Duodenal mucosa (tissue), 2 donors: ENCODE measurements at regions not wholly inside any gene's neighbourhood (a gene's known extent, or its start where the extent isn't known, plus 50 kb on each side); places are given as distances from the start of the nearest gene placed in this dataset.

Experiments used
- H3K27ac ChIP-seq: one replicate; pipeline ENCODE4 v1.7.0; 2013; ENCODE audit warnings: low read depth, low read length
- H3K27me3 ChIP-seq, 2 donors: one replicate each; pipeline ENCODE4 v1.7.0; 2013; ENCODE audit warnings: low read length in 2 of 2, control low read depth in 1 of 2; ENCODE audit not compliant: insufficient read depth in 2 of 2, control insufficient read depth in 1 of 2
- H3K36me3 ChIP-seq, 2 donors: one replicate each; pipeline ENCODE4 v1.7.0; 2013; ENCODE audit warnings: low read length in 2 of 2, control low read depth in 1 of 2; ENCODE audit not compliant: insufficient read depth in 2 of 2, control insufficient read depth in 1 of 2
- H3K4me1 ChIP-seq, 2 donors: one replicate each; pipeline ENCODE4 v1.7.0; 2013; ENCODE audit warnings: low read length in 2 of 2, control low read depth in 1 of 2; ENCODE audit not compliant: insufficient read depth in 2 of 2, control insufficient read depth in 1 of 2
- H3K4me3 ChIP-seq, 2 donors: one replicate each; pipeline ENCODE4 v1.7.0; 2013; ENCODE audit warnings: low read length in 2 of 2, low read depth in 1 of 2
- H3K9ac ChIP-seq, 2 donors: one replicate each; pipeline ENCODE4 v1.7.0; 2013; ENCODE audit warnings: low read length in 2 of 2, low read depth in 1 of 2
- H3K9me3 ChIP-seq, 2 donors: one replicate each; pipeline ENCODE4 v1.7.0; 2013; ENCODE audit warnings: low read length in 2 of 2, control low read depth in 1 of 2; ENCODE audit not compliant: control insufficient read depth in 1 of 2

GRCh38 chr4:124564121-124564520 is 148.4 kb downstream of the ANKRD50 start:
- Histone ChIP-seq H3K36me3 (no peaks in the 10 kb centered on the region), H3K27ac (no peak overlapping the region), H3K9me3 (no peaks in the 10 kb centered on the region), H3K4me3 (no peak overlapping the region), H3K27me3 (no peaks in the 10 kb centered on the region), H3K4me1 (no peaks in the 10 kb centered on the region), H3K9ac (no peak overlapping the region)

GRCh38 chr4:124565371-124565770 is 147.2 kb downstream of the ANKRD50 start:
- Histone ChIP-seq H3K9me3 (no peaks in the 10 kb centered on the region), H3K9ac (no peak overlapping the region), H3K27me3 (no peaks in the 10 kb centered on the region), H3K36me3 (no peaks in the 10 kb centered on the region), H3K4me1 (no peaks in the 10 kb centered on the region), H3K4me3 (no peak overlapping the region), H3K27ac (no peak overlapping the region)

- H3K4me3 ChIP-seq = no peak overlapping the region
- H3K27ac ChIP-seq = no peak overlapping the region
- H3K4me1 ChIP-seq = no peaks in the 10 kb centered on the region
- H3K9me3 ChIP-seq = no peaks in the 10 kb centered on the region
- no peaks in the 10 kb centered on the region for H3K27me3 ChIP-seq
- H3K9ac ChIP-seq = no peak overlapping the region
- H3K36me3 ChIP-seq = no peaks in the 10 kb centered on the region
Observed at GRCh38 chr4:124566030-124566429, 146.5 kb downstream of the ANKRD50 start.

- no peak overlapping the region for H3K27ac ChIP-seq
- H3K27me3 ChIP-seq = no peaks in the 10 kb centered on the region
- no peaks in the 10 kb centered on the region for H3K36me3 ChIP-seq
- H3K9ac ChIP-seq = no peak overlapping the region
- no peaks in the 10 kb centered on the region for H3K4me1 ChIP-seq
- no peak overlapping the region for H3K4me3 ChIP-seq
- peaks cover 0 to 4% of the 10 kb centered on the region in 2 donors for H3K9me3 ChIP-seq
Observed at GRCh38 chr4:124573056-124573455, 139.5 kb downstream of the ANKRD50 start.

- H3K4me3 ChIP-seq = no peak overlapping the region
- no peaks in the 10 kb centered on the region for H3K27me3 ChIP-seq
- peaks cover 0 to 4% of the 10 kb centered on the region in 2 donors for H3K9me3 ChIP-seq
- no peak overlapping the region for H3K9ac ChIP-seq
- H3K27ac ChIP-seq = no peak overlapping the region
- no peaks in the 10 kb centered on the region for H3K36me3 ChIP-seq
- no peaks in the 10 kb centered on the region for H3K4me1 ChIP-seq
Observed at GRCh38 chr4:124579896-124580295, 132.6 kb downstream of the ANKRD50 start.

GRCh38 chr4:124583797-124584196 is 128.7 kb downstream of the ANKRD50 start:
- Histone ChIP-seq H3K27ac (no peak overlapping the region), H3K4me3 (no peak overlapping the region), H3K9me3 (no peaks in the 10 kb centered on the region), H3K36me3 (no peaks in the 10 kb centered on the region), H3K27me3 (no peaks in the 10 kb centered on the region), H3K9ac (no peak overlapping the region), H3K4me1 (no peaks in the 10 kb centered on the region)

- no peaks in the 10 kb centered on the region for H3K27me3 ChIP-seq
Observed at GRCh38 chr4:124589786-124590185, 122.7 kb downstream of the ANKRD50 start.

GRCh38 chr4:124590480-124590879 is 122.1 kb downstream of the ANKRD50 start:
- H3K36me3 ChIP-seq = no peaks in the 10 kb centered on the region
- no peak overlapping the region for H3K4me3 ChIP-seq
- H3K27ac ChIP-seq = no peak overlapping the region
- no peaks in the 10 kb centered on the region for H3K4me1 ChIP-seq
- no peak overlapping the region for H3K9ac ChIP-seq
- H3K9me3 ChIP-seq = no peaks in the 10 kb centered on the region
- no peaks in the 10 kb centered on the region for H3K27me3 ChIP-seq

More at GRCh38 chr4:124589786-124590185, 122.7 kb downstream of the ANKRD50 start:
- Histone ChIP-seq H3K4me1 (no peaks in the 10 kb centered on the region), H3K4me3 (no peak overlapping the region), H3K27ac (no peak overlapping the region), H3K9ac (no peak overlapping the region), H3K36me3 (no peaks in the 10 kb centered on the region), H3K9me3 (no peaks in the 10 kb centered on the region)

GRCh38 chr4:124591637-124592036 is 120.9 kb downstream of the ANKRD50 start:
- no peaks in the 10 kb centered on the region for H3K4me1 ChIP-seq
- no peak overlapping the region for H3K4me3 ChIP-seq
- H3K36me3 ChIP-seq = no peaks in the 10 kb centered on the region
- no peaks in the 10 kb centered on the region for H3K9me3 ChIP-seq
- no peak overlapping the region for H3K27ac ChIP-seq
- H3K27me3 ChIP-seq = no peaks in the 10 kb centered on the region
- no peak overlapping the region for H3K9ac ChIP-seq

- Histone ChIP-seq H3K9me3 (no peaks in the 10 kb centered on the region), H3K27me3 (no peaks in the 10 kb centered on the region)
Observed at GRCh38 chr4:124593494-124593893, 119.0 kb downstream of the ANKRD50 start.

GRCh38 chr4:124594945-124595344 is 117.6 kb downstream of the ANKRD50 start:
- H3K4me3 ChIP-seq = no peak overlapping the region

More at GRCh38 chr4:124593494-124593893, 119.0 kb downstream of the ANKRD50 start:
- no peak overlapping the region for H3K27ac ChIP-seq
- H3K4me1 ChIP-seq = no peaks in the 10 kb centered on the region
- no peak overlapping the region for H3K9ac ChIP-seq
- H3K4me3 ChIP-seq = no peak overlapping the region
- no peaks in the 10 kb centered on the region for H3K36me3 ChIP-seq

More at GRCh38 chr4:124594945-124595344, 117.6 kb downstream of the ANKRD50 start:
- Histone ChIP-seq H3K9ac (no peak overlapping the region), H3K4me1 (no peaks in the 10 kb centered on the region), H3K9me3 (no peaks in the 10 kb centered on the region), H3K27ac (no peak overlapping the region), H3K27me3 (no peaks in the 10 kb centered on the region), H3K36me3 (no peaks in the 10 kb centered on the region)
